GM12872 (cell line): ENCODE measurements at regions not wholly inside any gene's neighbourhood (a gene's known extent, or its start where the extent isn't known, plus 50 kb on each side); places are given as distances from the start of the nearest gene placed in this dataset.

Experiments used
- TF ChIP-seq, protein P1 (sequence below): IDR thresholded peaks from 3 replicates; pipeline ENCODE4 v1.5.1; 2011; ENCODE audit warnings: low read depth, mild to moderate bottlenecking, low read length, moderate library complexity; ENCODE audit not compliant: insufficient read depth

- TF ChIP-seq, protein P1, sequence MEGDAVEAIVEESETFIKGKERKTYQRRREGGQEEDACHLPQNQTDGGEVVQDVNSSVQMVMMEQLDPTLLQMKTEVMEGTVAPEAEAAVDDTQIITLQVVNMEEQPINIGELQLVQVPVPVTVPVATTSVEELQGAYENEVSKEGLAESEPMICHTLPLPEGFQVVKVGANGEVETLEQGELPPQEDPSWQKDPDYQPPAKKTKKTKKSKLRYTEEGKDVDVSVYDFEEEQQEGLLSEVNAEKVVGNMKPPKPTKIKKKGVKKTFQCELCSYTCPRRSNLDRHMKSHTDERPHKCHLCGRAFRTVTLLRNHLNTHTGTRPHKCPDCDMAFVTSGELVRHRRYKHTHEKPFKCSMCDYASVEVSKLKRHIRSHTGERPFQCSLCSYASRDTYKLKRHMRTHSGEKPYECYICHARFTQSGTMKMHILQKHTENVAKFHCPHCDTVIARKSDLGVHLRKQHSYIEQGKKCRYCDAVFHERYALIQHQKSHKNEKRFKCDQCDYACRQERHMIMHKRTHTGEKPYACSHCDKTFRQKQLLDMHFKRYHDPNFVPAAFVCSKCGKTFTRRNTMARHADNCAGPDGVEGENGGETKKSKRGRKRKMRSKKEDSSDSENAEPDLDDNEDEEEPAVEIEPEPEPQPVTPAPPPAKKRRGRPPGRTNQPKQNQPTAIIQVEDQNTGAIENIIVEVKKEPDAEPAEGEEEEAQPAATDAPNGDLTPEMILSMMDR = no peak
These were observed 1349.6 kb upstream of the FLRT2 start for GRCh38 chr14:84180336-84180735.

DNA sequence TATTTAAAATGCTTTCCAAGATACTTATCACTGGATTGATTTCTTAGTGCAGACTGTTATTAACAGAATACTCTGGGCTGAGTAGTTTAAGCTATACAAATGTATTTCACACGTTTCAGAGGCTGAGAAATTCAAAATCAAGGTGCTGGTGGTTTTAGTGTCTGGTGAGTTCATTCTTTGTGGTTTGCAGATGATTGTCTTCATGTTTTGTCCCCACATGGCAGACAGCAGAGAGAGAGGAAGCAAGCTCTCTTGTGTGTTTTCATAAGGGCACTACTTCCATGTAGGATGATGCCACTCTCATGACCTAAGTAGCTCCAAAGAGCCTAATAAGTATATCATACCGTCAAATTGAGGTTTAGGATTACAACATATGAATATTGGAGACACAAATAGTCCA is 1348.9 kb upstream of the FLRT2 start:
- TF ChIP-seq, protein P1 = no peak

DNA sequence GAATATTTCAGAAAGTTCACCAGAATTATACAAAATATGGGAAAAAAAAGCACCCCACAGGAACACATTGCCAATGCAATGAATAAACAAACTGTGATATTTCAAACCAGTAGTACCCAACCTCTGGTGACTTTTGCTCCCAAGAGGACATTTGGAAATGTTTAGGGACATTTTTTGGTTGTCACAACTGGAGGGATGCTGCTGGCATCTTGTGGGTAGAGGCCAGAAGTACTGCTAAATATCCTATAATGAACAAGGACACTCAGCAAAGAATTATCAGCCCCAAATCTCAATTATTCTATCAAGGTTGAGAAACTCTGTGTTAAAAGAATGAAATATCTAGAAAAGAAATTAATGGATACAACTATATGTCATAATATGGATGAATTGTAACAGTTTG is 1334.4 kb upstream of the FLRT2 start:
- TF ChIP-seq, protein P1 = no peak

GRCh38 chr14:84197704-84198103 is 1332.2 kb upstream of the FLRT2 start:
- TF ChIP-seq, protein P1 = no peak

- TF ChIP-seq, protein P1 = no peak
These were observed 1327.5 kb upstream of the FLRT2 start for GRCh38 chr14:84202486-84202885.

- TF ChIP-seq, protein P1 = no peak
These were observed 1326.0 kb upstream of the FLRT2 start for GRCh38 chr14:84203896-84204295.

DNA sequence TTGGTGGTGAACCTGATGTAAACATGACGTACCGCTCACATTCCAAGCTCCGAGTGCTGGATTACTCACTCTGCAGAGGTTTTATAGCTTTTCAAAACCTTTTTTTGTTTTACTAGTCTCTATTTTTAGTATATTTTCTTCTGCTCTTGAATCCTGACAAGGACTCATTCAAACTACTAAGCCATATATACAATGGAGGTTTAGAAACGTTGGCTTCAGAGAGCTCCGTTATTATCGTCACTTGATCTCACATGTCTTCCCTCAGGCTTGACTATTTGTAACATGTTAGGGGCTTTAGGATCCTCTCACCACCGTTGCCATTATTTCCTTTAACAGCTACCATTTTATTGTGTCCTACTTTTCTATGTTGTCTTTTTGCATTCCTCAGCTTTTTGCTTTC is 1321.5 kb upstream of the FLRT2 start:
- TF ChIP-seq, protein P1 = no peak

- TF ChIP-seq, protein P1 = no peak
These were observed 1320.9 kb upstream of the FLRT2 start for GRCh38 chr14:84209031-84209430.
